HEK293 (cell line): ENCODE measurements at regions not wholly inside any gene's neighbourhood (a gene's known extent, or its start where the extent isn't known, plus 50 kb on each side); places are given as distances from the start of the nearest gene placed in this dataset.

Source experiments
- MYNN ChIP-seq: fragments of 450-650 bp; formaldehyde crosslinking; IDR thresholded peaks from 2 replicates; pipeline ENCODE4 v1.5.1; 2016; ENCODE audit warnings: missing biosample characterization, missing genetic modification characterization, borderline replicate concordance
- TSHZ1 ChIP-seq: fragments of 450-650 bp; formaldehyde crosslinking; IDR thresholded peaks from 2 replicates; pipeline ENCODE4 v1.5.1; 2016; ENCODE audit warnings: missing biosample characterization, missing genetic modification characterization, borderline replicate concordance

GRCh38 chrX:4800756-4801155, 1087.3 kb upstream of the PRKX start:
- TF ChIP-seq TSHZ1 (tag by site-specific recombination) (no peak), MYNN (tag by site-specific recombination) (no peak)
